Neutrophil (primary cell): ENCODE measurements at regions not wholly inside any gene's neighbourhood (a gene's known extent, or its start where the extent isn't known, plus 50 kb on each side); places are given as distances from the start of the nearest gene placed in this dataset.
"Not testable (repeated sequence)": the region's sequence is repeated elsewhere in the genome, so short reads cannot be mapped to it uniquely, and the experiment has no call there.

Source experiments
- H3K27ac ChIP-seq: fragments of 200-600 bp; sonication (generic); 2 replicates; pipeline ENCODE4 v1.5.1; 2016; ENCODE audit warnings: mild to moderate bottlenecking, moderate library complexity
- H3K27me3 ChIP-seq: fragments of 200-600 bp; sonication (generic); 2 replicates; pipeline ENCODE4 v1.6.0; 2016; ENCODE audit warnings: mild to moderate bottlenecking
- H3K36me3 ChIP-seq: fragments of 200-600 bp; sonication (generic); 2 replicates; pipeline ENCODE4 v1.5.1; 2017
- H3K4me1 ChIP-seq, 2 experiments: fragments of 200-600 bp in 1 of 2; sonication (generic) in 1 of 2; 1 replicate in 1 of 2; 2 replicates in 1 of 2; pipeline versions ENCODE4 v1.5.1 to v1.6.1; 2013 to 2016; ENCODE audit warnings: low read depth in 1 of 2, low read length in 1 of 2, mild to moderate bottlenecking in 1 of 2, moderate library complexity in 1 of 2; ENCODE audit not compliant: control insufficient read depth in 1 of 2, insufficient read depth in 1 of 2
- H3K4me3 ChIP-seq, 2 experiments: fragments of 200-600 bp in 1 of 2; sonication (generic) in 1 of 2; 1 replicate in 1 of 2; 2 replicates in 1 of 2; pipeline ENCODE4 v1.5.1; 2013 to 2016; ENCODE audit warnings: low read depth in 1 of 2, low read length in 1 of 2, mild to moderate bottlenecking in 1 of 2, moderate library complexity in 1 of 2
- H3K9me3 ChIP-seq: fragments of 200-600 bp; sonication (generic); 2 replicates; pipeline ENCODE4 v1.5.1; 2016
- TF ChIP-seq, protein P1 (sequence below): fragments of 200-600 bp; sonication (generic); IDR thresholded peaks from 2 replicates; pipeline ENCODE4 v1.5.1; 2016; ENCODE audit warnings: antibody characterized with exemption

DNA sequence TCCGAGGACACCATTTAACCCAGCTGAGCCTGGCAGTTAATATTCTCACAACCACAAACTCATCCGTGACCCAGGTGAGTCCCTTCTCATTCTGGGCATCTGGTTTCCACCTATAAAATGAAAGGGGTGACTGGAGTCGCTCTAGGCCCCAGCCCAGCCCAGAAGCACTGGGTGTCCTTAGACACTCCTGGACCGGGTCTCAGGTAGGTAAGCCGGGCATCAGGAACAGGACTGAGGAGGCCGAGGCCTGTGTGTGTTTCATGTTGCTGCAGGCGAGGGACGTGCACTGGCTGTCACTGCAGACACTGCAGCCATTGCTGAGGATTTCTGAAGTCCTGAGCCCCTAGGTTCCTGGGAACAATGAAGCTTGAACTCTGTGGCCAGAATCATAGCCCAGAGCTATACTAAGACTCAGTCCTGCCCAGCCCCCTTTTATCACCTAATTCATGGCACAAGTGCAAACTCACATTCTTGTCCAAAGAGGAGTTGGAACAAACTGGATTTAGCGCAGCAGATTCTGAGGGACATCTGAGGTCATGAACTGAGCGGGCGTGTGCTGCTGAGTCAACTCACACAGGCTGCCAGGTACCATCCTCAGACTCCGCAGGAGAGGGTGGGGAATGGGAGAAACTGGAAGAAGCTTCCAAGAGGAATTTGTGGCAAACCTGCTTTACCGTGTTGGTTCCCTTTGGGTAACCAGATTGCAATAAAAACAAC is 184.9 kb downstream of the FAM43A start:
- Histone ChIP-seq H3K36me3 (no peaks in the 10 kb centered on the region), H3K9me3 (no peaks in the 10 kb centered on the region), H3K4me3 (no peak overlapping the region), H3K4me1 (no peaks in the 10 kb centered on the region), H3K27ac (no peak overlapping the region), H3K27me3 (peaks cover 11% of the 10 kb centered on the region)
- TF ChIP-seq, protein P1, sequence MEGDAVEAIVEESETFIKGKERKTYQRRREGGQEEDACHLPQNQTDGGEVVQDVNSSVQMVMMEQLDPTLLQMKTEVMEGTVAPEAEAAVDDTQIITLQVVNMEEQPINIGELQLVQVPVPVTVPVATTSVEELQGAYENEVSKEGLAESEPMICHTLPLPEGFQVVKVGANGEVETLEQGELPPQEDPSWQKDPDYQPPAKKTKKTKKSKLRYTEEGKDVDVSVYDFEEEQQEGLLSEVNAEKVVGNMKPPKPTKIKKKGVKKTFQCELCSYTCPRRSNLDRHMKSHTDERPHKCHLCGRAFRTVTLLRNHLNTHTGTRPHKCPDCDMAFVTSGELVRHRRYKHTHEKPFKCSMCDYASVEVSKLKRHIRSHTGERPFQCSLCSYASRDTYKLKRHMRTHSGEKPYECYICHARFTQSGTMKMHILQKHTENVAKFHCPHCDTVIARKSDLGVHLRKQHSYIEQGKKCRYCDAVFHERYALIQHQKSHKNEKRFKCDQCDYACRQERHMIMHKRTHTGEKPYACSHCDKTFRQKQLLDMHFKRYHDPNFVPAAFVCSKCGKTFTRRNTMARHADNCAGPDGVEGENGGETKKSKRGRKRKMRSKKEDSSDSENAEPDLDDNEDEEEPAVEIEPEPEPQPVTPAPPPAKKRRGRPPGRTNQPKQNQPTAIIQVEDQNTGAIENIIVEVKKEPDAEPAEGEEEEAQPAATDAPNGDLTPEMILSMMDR: no peak

GRCh38 chr3:194871143-194871863 is 185.6 kb downstream of the FAM43A start:
- Histone ChIP-seq H3K4me3 (no peak overlapping the region), H3K36me3 (no peaks in the 10 kb centered on the region), H3K27me3 (peaks cover 11% of the 10 kb centered on the region), H3K27ac (no peak overlapping the region), H3K4me1 (no peaks in the 10 kb centered on the region), H3K9me3 (no peaks in the 10 kb centered on the region)
- TF ChIP-seq, protein P1: no peak

- no peaks in the 10 kb centered on the region for H3K36me3 ChIP-seq
- peaks cover 9% of the 10 kb centered on the region for H3K27me3 ChIP-seq
- TF ChIP-seq, protein P1: no peak
- no peak overlapping the region for H3K4me3 ChIP-seq
- H3K4me1 ChIP-seq: no peaks in the 10 kb centered on the region
- no peaks in the 10 kb centered on the region for H3K9me3 ChIP-seq
- no peak overlapping the region for H3K27ac ChIP-seq
These were observed 186.4 kb downstream of the FAM43A start for GRCh38 chr3:194871864-194872668.

DNA sequence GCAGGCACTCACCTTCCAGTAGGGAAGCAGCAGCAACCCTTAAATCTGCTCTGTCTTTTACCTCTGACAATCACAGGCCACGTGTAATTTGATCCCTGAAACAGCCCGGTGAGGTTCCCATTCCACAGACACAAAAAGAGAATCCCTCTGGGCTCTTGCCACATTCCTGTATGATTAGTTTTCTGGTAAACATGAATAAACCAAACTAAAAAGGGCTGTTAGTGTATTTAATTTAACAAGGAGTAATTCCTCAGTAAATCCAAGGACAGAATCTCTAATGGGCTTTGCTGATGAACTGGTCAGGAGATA is 186.9 kb downstream of the FAM43A start:
- TF ChIP-seq, protein P1: no peak
- H3K4me1 ChIP-seq: no peaks in the 10 kb centered on the region
- H3K36me3 ChIP-seq: no peaks in the 10 kb centered on the region
- H3K4me3 ChIP-seq: no peak overlapping the region
- H3K27ac ChIP-seq: no peak overlapping the region
- no peaks in the 10 kb centered on the region for H3K9me3 ChIP-seq
- H3K27me3 ChIP-seq: peaks cover 3% of the 10 kb centered on the region

- H3K4me1 ChIP-seq, H3K4me3 ChIP-seq, H3K9me3 ChIP-seq, H3K36me3 ChIP-seq, H3K27me3 ChIP-seq, H3K27ac ChIP-seq: not testable (repeated sequence)
These were observed 187.8 kb downstream of the FAM43A start for GRCh38 chr3:194873474-194873873.

DNA sequence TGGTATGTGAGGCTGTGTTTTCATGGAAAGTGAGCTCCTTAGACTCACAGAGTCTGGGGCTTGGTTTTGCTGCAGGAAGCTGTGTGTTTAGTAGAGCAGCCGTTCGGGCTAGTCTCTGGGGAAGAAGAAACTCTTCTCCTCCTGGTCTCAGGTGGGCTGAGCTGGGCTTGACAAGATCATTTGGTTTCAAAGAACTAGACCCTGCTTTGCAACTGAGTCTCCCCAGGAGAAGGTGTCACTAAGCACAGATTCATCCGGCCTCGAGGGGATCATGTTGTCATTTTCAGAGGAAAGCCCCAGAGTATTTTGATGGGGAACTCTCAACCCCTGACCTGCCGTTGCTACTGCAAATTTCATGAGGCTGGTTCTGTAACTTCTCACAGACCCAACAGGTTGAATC is 188.5 kb downstream of the FAM43A start:
- H3K36me3 ChIP-seq: no peaks in the 10 kb centered on the region
- H3K27me3 ChIP-seq: no peaks in the 10 kb centered on the region
- peaks cover 3% of the 10 kb centered on the region in 2 experiments for H3K4me1 ChIP-seq
- H3K27ac ChIP-seq: no peak overlapping the region
- no peak overlapping the region for H3K4me3 ChIP-seq
- TF ChIP-seq, protein P1: no peak
- H3K9me3 ChIP-seq: no peaks in the 10 kb centered on the region
